IMR-90 (cell line): ENCODE measurements at regions not wholly inside any gene's neighbourhood (a gene's known extent, or its start where the extent isn't known, plus 50 kb on each side); places are given as distances from the start of the nearest gene placed in this dataset.

Source experiments
- ATAC-seq: fragments of 200-7000 bp; cut with Tn5 transposase; 2 replicates; pipeline ENCODE4 v1.9.1; 2020; ENCODE audit warnings: low read depth, mild to moderate bottlenecking, moderate library complexity
- BruUV-seq: library from RNA; stranded (reverse); fragments of 400-500 nt; replicated peaks from 2 replicates; lab custom pipeline; 2021; lab: Mats Ljungman, UMichigan
- CTCF ChIA-PET: fragments of 300-600 bp; formaldehyde crosslinking; extraction: SDS; loops from one replicate; lab custom pipeline; 2021; ENCODE audit warnings: antibody characterized with exemption; lab: Yijun Ruan, JAX
- POLR2A ChIA-PET: fragments of 300-600 bp; sonication (Branson Sonifier 250); formaldehyde crosslinking; loops from one replicate; lab custom pipeline; 2022; ENCODE audit warnings: antibody characterized with exemption; ENCODE audit not compliant: unreplicated experiment; lab: Charles Lee
- DNase-seq: peaks from one replicate; pipeline ENCODE4 v3.0.0; 2013
- H2AFZ ChIP-seq: replicated peaks from 2 replicates; pipeline ENCODE3; 2013; ENCODE audit warnings: low read length, mild to moderate bottlenecking; ENCODE audit not compliant: poor library complexity
- H2AK5ac ChIP-seq: 2 replicates; pipeline ENCODE4 v1.6.1; 2013; ENCODE audit warnings: low read depth, low read length, inconsistent platforms
- H2AK9ac ChIP-seq: replicated peaks from 2 replicates; pipeline ENCODE3; 2013; ENCODE audit warnings: mild to moderate bottlenecking, low read depth, low read length, moderate library complexity; ENCODE audit not compliant: poor library complexity
- H2BK120ac ChIP-seq: 2 replicates; pipeline ENCODE4 v1.6.1; 2013; ENCODE audit warnings: low read depth, low read length, inconsistent platforms
- H2BK15ac ChIP-seq: 3 replicates; pipeline ENCODE4 v1.6.1; 2013; ENCODE audit warnings: low read depth, low read length, inconsistent platforms
- H2BK20ac ChIP-seq: 2 replicates; pipeline ENCODE4 v1.6.1; 2013; ENCODE audit warnings: low read depth, mild to moderate bottlenecking, inconsistent platforms, low read length, moderate library complexity
- H2BK5ac ChIP-seq: 2 replicates; pipeline ENCODE4 v1.6.1; 2013; ENCODE audit warnings: mild to moderate bottlenecking, low read depth, low read length, inconsistent platforms; ENCODE audit not compliant: poor library complexity, severe bottlenecking
- H3K14ac ChIP-seq: replicated peaks from 2 replicates; pipeline ENCODE4 v1.6.1; 2013; ENCODE audit warnings: low read depth, low read length, inconsistent platforms
- H3K18ac ChIP-seq: 2 replicates; pipeline ENCODE4 v1.6.1; 2013; ENCODE audit warnings: low read depth, low read length, control low read depth
- H3K23ac ChIP-seq: 2 replicates; pipeline ENCODE4 v1.6.1; 2013; ENCODE audit warnings: low read depth, low read length, inconsistent platforms
- H3K27ac ChIP-seq: 2 replicates; pipeline ENCODE4 v1.5.1; 2013; ENCODE audit warnings: mild to moderate bottlenecking, control low read depth, low read length; ENCODE audit not compliant: insufficient read depth
- H3K27me3 ChIP-seq: 2 replicates; pipeline ENCODE4 v1.6.1; 2013; ENCODE audit warnings: low read length; ENCODE audit not compliant: control insufficient read depth, insufficient read depth
- H3K36me3 ChIP-seq: 2 replicates; pipeline ENCODE4 v1.6.1; 2013; ENCODE audit warnings: low read length, mixed read lengths; ENCODE audit not compliant: control insufficient read depth, insufficient read depth
- H3K4ac ChIP-seq: 2 replicates; pipeline ENCODE4 v1.6.1; 2013; ENCODE audit warnings: low read depth, low read length, inconsistent platforms
- H3K4me1 ChIP-seq: 2 replicates; pipeline ENCODE4 v1.6.1; 2013; ENCODE audit warnings: low read length, mixed read lengths; ENCODE audit not compliant: control insufficient read depth, insufficient read depth
- H3K4me2 ChIP-seq: 2 replicates; pipeline ENCODE4 v1.6.1; 2013; ENCODE audit warnings: low read depth, mild to moderate bottlenecking, control low read depth, low read length, moderate library complexity
- H3K4me3 ChIP-seq: 2 replicates; pipeline ENCODE4 v1.5.1; 2013; ENCODE audit warnings: low read depth, mild to moderate bottlenecking, control low read depth, low read length, moderate library complexity; ENCODE audit not compliant: insufficient read depth
- H3K56ac ChIP-seq: 2 replicates; pipeline ENCODE4 v1.6.1; 2013; ENCODE audit warnings: low read length, inconsistent platforms; ENCODE audit not compliant: insufficient read depth; ENCODE audit errors: extremely low read depth
- H3K79me1 ChIP-seq, 2 experiments: 2 replicates each; pipeline ENCODE4 v1.6.1; 2013; ENCODE audit warnings: low read length in 2 of 2, inconsistent platforms in 1 of 2, low read depth in 1 of 2
- H3K9ac ChIP-seq: 2 replicates; pipeline ENCODE4 v1.6.1; 2013; ENCODE audit warnings: low read depth, low read length, control low read depth
- H3K9me1 ChIP-seq: 2 replicates; pipeline ENCODE4 v1.6.1; 2013; ENCODE audit warnings: low read length, inconsistent platforms; ENCODE audit not compliant: insufficient read depth
- H3K9me3 ChIP-seq: 2 replicates; pipeline ENCODE4 v1.6.1; 2013; ENCODE audit warnings: low read length; ENCODE audit not compliant: control insufficient read depth, insufficient read depth
- H4K20me1 ChIP-seq: 2 replicates; pipeline ENCODE4 v1.6.1; 2013; ENCODE audit warnings: low read length, inconsistent platforms; ENCODE audit not compliant: insufficient read depth
- H4K5ac ChIP-seq: 2 replicates; pipeline ENCODE4 v1.6.1; 2013; ENCODE audit warnings: mild to moderate bottlenecking, low read depth, low read length, control low read depth
- H4K8ac ChIP-seq, 2 experiments: 2 replicates each; pipeline ENCODE4 v1.6.1; 2013; ENCODE audit warnings: low read depth in 2 of 2, low read length in 2 of 2, control low read depth in 1 of 2, inconsistent platforms in 1 of 2
- H4K91ac ChIP-seq: 2 replicates; pipeline ENCODE4 v1.6.1; 2013; ENCODE audit warnings: low read depth, low read length, inconsistent platforms; ENCODE audit not compliant: insufficient read depth
- FOS ChIP-seq: fragments of 150-350 bp; IDR thresholded peaks from 2 replicates; pipeline ENCODE4 v1.6.1; 2016; ENCODE audit warnings: low read depth, low read length
- dilution Hi-C: fragments of 300-500 bp; cut with HindIII; formaldehyde crosslinking; loops from one replicate; pipeline ENCODE4 v1.14.3; 2018; ENCODE audit warnings: low sequenced_read_pairs; ENCODE audit not compliant: unreplicated experiment
- in situ Hi-C: fragments of 300-500 bp; cut with MboI; formaldehyde crosslinking; loops from 3 replicates; pipeline ENCODE4 v1.14.3; 2019; ENCODE audit warnings: low sequenced_read_pairs, inconsistent platforms, mixed read lengths
- intact Hi-C: fragments of 100-400 bp; cut with micrococcal nuclease; formaldehyde crosslinking; loops from 2 replicates; pipeline ENCODE4 v1.10.0; 2022
- TF ChIP-seq, protein P1 (sequence below): fragments of 150-350 bp; IDR thresholded peaks from 2 replicates; pipeline ENCODE4 v1.6.1; 2016; ENCODE audit warnings: low read depth, mild to moderate bottlenecking, low read length, moderate library complexity, borderline replicate concordance

DNA sequence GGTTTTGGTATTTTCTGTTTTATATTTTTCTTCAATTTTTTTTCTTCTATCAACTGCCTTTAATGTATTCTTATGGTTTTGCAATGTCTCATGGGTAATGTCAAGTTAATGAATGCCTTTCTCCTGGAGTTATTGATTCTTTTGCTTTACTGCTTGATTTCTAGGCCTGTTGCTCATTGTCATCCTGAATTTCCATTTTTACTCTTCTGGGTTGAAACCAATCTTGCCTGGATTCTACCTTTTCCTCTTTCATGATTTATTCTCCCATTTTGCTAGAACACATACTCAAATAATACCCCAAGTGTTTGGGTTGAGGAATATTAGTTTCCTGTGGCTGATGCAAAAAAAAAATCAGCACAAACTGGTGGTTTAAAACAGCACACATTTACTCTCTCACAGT lies 315.2 kb upstream of the PDZRN3 start:
- no peaks in the 10 kb centered on the region for H3K36me3 ChIP-seq
- H2AK5ac ChIP-seq = no peak overlapping the region
- no peak overlapping the region for H2BK20ac ChIP-seq
- no peak overlapping the region for H2AFZ ChIP-seq
- H3K4ac ChIP-seq = no peak overlapping the region
- no peak overlapping the region for H3K9ac ChIP-seq
- H3K56ac ChIP-seq = no peak overlapping the region
- no peaks in the 10 kb centered on the region for H3K9me1 ChIP-seq
- no peak overlapping the region for H2BK5ac ChIP-seq
- no peak overlapping the region for H3K4me3 ChIP-seq
- H3K23ac ChIP-seq = no peak overlapping the region
- H3K27me3 ChIP-seq = no peaks in the 10 kb centered on the region
- H3K18ac ChIP-seq = no peak overlapping the region
- intact Hi-C loops = no loop called here
- no peak overlapping the region for H4K5ac ChIP-seq
- H2BK120ac ChIP-seq = no peak overlapping the region
- in situ Hi-C loops = no loop called here
- ChIA-PET CTCF (no interaction called here), POLR2A (no interaction called here)
- H2AK9ac ChIP-seq = no peak overlapping the region
- H4K91ac ChIP-seq = no peak overlapping the region
- no peaks in the 10 kb centered on the region for H3K4me1 ChIP-seq
- no peak overlapping the region for H4K8ac ChIP-seq
- DNase-seq (no peak), ATAC-seq (no peak)
- H3K9me3 ChIP-seq = no peaks in the 10 kb centered on the region
- no peak overlapping the region for H2BK15ac ChIP-seq
- TF ChIP-seq, protein P1, sequence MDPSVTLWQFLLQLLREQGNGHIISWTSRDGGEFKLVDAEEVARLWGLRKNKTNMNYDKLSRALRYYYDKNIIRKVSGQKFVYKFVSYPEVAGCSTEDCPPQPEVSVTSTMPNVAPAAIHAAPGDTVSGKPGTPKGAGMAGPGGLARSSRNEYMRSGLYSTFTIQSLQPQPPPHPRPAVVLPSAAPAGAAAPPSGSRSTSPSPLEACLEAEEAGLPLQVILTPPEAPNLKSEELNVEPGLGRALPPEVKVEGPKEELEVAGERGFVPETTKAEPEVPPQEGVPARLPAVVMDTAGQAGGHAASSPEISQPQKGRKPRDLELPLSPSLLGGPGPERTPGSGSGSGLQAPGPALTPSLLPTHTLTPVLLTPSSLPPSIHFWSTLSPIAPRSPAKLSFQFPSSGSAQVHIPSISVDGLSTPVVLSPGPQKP = no peak
- no peak for TF ChIP-seq FOS
- dilution Hi-C loops = no loop called here
- no peaks in the 10 kb centered on the region for H3K79me1 ChIP-seq
- no peak overlapping the region for H3K14ac ChIP-seq
- BruUV-seq = no TSS peak
- H4K20me1 ChIP-seq = no peaks in the 10 kb centered on the region
- H3K4me2 ChIP-seq = no peak overlapping the region
- H3K27ac ChIP-seq = no peak overlapping the region
